ENCODE measurements at regions not wholly inside any gene's neighbourhood (a gene's known extent, or its start where the extent isn't known, plus 50 kb on each side); places are given as distances from the start of the nearest gene placed in this dataset.
A peak's percentile ranks its signal among the peaks of the same experiment; 100 is the strongest.
"Not testable (repeated sequence)": the region's sequence is repeated elsewhere in the genome, so short reads cannot be mapped to it uniquely, and the experiment has no call there.

GRCh38 chr6:40887079-40887791, 151.8 kb downstream of the UNC5CL start:
- DNase-seq (ENCODE audit: low read depth in 2 of 3, low spot score in 2 of 3), result no peak

GRCh38 chr6:40885139-40885774, 153.8 kb downstream of the UNC5CL start:
- DNase-seq (ENCODE audit: low read depth in 2 of 3, low spot score in 2 of 3), result no peak

GRCh38 chr6:40882323-40882997, 156.6 kb downstream of the UNC5CL start:
- no peak for DNase-seq (ENCODE audit: low read depth in 2 of 3, low spot score in 2 of 3)

- DNase-seq (ENCODE audit: low read depth in 2 of 3, low spot score in 2 of 3), result no peak
Measured at GRCh38 chr6:40881501-40881900, 157.5 kb downstream of the UNC5CL start.

GRCh38 chr6:40880906-40881305, 158.1 kb downstream of the UNC5CL start:
- no peak for DNase-seq (ENCODE audit: low read depth in 2 of 3, low spot score in 2 of 3)

GRCh38 chr6:40879169-40879568, 159.9 kb downstream of the UNC5CL start:
- no peak for DNase-seq (ENCODE audit: low read depth in 2 of 3, low spot score in 2 of 3)

GRCh38 chr6:40877362-40877761, 161.7 kb downstream of the UNC5CL start:
- DNase-seq (ENCODE audit: low read depth in 2 of 3, low spot score in 2 of 3), result peak in 2 of 3 experiments; percentile 7 to 9

- DNase-seq (ENCODE audit: low read depth in 2 of 3, low spot score in 2 of 3), result no peak
Measured at GRCh38 chr6:40876336-40876735, 162.7 kb downstream of the UNC5CL start.

GRCh38 chr6:40874495-40874894, 164.5 kb downstream of the UNC5CL start:
- no peak for DNase-seq (ENCODE audit: low read depth in 2 of 3, low spot score in 2 of 3)

GRCh38 chr6:40871424-40871823, 167.6 kb downstream of the UNC5CL start:
- DNase-seq (ENCODE audit: low read depth in 2 of 3, low spot score in 2 of 3), result no peak

GRCh38 chr6:40868089-40868865, 170.7 kb downstream of the UNC5CL start:
- not testable (repeated sequence) for DNase-seq (ENCODE audit: low read depth in 2 of 3, low spot score in 2 of 3)

- DNase-seq (ENCODE audit: low read depth in 2 of 3, low spot score in 2 of 3), result not testable (repeated sequence)
Measured at GRCh38 chr6:40867527-40867926, 171.5 kb downstream of the UNC5CL start.

- not testable (repeated sequence) for DNase-seq (ENCODE audit: low read depth in 2 of 3, low spot score in 2 of 3)
Measured at GRCh38 chr6:40865259-40865658, 173.8 kb downstream of the UNC5CL start.

- DNase-seq (ENCODE audit: low read depth in 2 of 3, low spot score in 2 of 3), result no peak
Measured at GRCh38 chr6:40860443-40860842, 178.6 kb downstream of the UNC5CL start.

GRCh38 chr6:40856271-40856670, 182.8 kb downstream of the UNC5CL start:
- no peak for DNase-seq (ENCODE audit: low read depth in 2 of 3, low spot score in 2 of 3)

- no peak for DNase-seq (ENCODE audit: low read depth in 2 of 3, low spot score in 2 of 3)
Measured at GRCh38 chr6:40855168-40855880, 183.7 kb downstream of the UNC5CL start.

GRCh38 chr6:40854592-40854991, 184.4 kb downstream of the UNC5CL start:
- no peak for DNase-seq (ENCODE audit: low read depth in 2 of 3, low spot score in 2 of 3)

- no peak for DNase-seq (ENCODE audit: low read depth in 2 of 3, low spot score in 2 of 3)
Measured at GRCh38 chr6:40852779-40853373, 186.1 kb downstream of the UNC5CL start.

GRCh38 chr6:40849546-40849945, 189.5 kb downstream of the UNC5CL start:
- DNase-seq (ENCODE audit: low read depth in 2 of 3, low spot score in 2 of 3), result no peak

GRCh38 chr6:40848868-40849514, 190.0 kb downstream of the UNC5CL start:
- no peak for DNase-seq (ENCODE audit: low read depth in 2 of 3, low spot score in 2 of 3)
